OCI-LY1 (cell line): ENCODE measurements at regions not wholly inside any gene's neighbourhood (a gene's known extent, or its start where the extent isn't known, plus 50 kb on each side); places are given as distances from the start of the nearest gene placed in this dataset.

Experiments
- H2AFZ ChIP-seq: fragments of 200-600 bp; sonication (generic), shearing (Covaris generic); 2 replicates; pipeline ENCODE4 v1.6.0; 2014; ENCODE audit warnings: antibody characterized with exemption, mild to moderate bottlenecking, low read length
- H3F3A ChIP-seq: fragments of 200-600 bp; sonication (generic), shearing (Covaris generic); 2 replicates; pipeline ENCODE4 v1.6.0; 2014; ENCODE audit warnings: mild to moderate bottlenecking, antibody characterized with exemption, low read length, moderate library complexity; ENCODE audit not compliant: insufficient read depth
- H3K27ac ChIP-seq: fragments of 200-600 bp; sonication (generic); 2 replicates; pipeline ENCODE4 v1.5.1; 2014; ENCODE audit warnings: low read length, mixed run types, mild to moderate bottlenecking, low read depth; ENCODE audit not compliant: poor library complexity, severe bottlenecking
- H3K27me3 ChIP-seq: fragments of 200-600 bp; sonication (generic); 2 replicates; pipeline ENCODE4 v1.6.0; 2014; ENCODE audit warnings: antibody characterized with exemption, mild to moderate bottlenecking, low read length, moderate library complexity; ENCODE audit not compliant: insufficient read depth
- H3K36me3 ChIP-seq: fragments of 200-600 bp; sonication (generic); 2 replicates; pipeline ENCODE4 v1.6.1; 2014; ENCODE audit warnings: mild to moderate bottlenecking, antibody characterized with exemption, low read length, moderate library complexity, mixed read lengths; ENCODE audit not compliant: insufficient read depth
- H3K4me1 ChIP-seq: fragments of 200-600 bp; sonication (generic); 2 replicates; pipeline ENCODE4 v1.5.1; 2014; ENCODE audit warnings: mild to moderate bottlenecking, low read length, moderate library complexity; ENCODE audit not compliant: insufficient read depth, severe bottlenecking
- H3K4me2 ChIP-seq: fragments of 200-600 bp; sonication (generic), shearing (Covaris generic); 2 replicates; pipeline ENCODE4 v1.6.1; 2014; ENCODE audit warnings: low read length
- H3K4me3 ChIP-seq: fragments of 200-600 bp; sonication (generic); 2 replicates; pipeline ENCODE4 v1.5.1; 2014; ENCODE audit warnings: low read length, low read depth, mild to moderate bottlenecking, mixed read lengths; ENCODE audit not compliant: poor library complexity, severe bottlenecking
- H3K79me2 ChIP-seq: fragments of 200-600 bp; shearing (Covaris generic); 2 replicates; pipeline ENCODE4 v1.6.1; 2016; ENCODE audit warnings: mixed run types, low read length, mixed read lengths; ENCODE audit not compliant: insufficient read depth
- H3K9ac ChIP-seq: fragments of 200-600 bp; sonication (generic), shearing (Covaris generic); 2 replicates; pipeline ENCODE4 v1.6.1; 2014; ENCODE audit warnings: mild to moderate bottlenecking, low read length, mixed read lengths
- H3K9me2 ChIP-seq: fragments of 200-600 bp; sonication (generic), shearing (Covaris generic); 2 replicates; pipeline ENCODE4 v1.6.1; 2014; ENCODE audit warnings: low read depth, mild to moderate bottlenecking, low read length, mixed read lengths
- H3K9me3 ChIP-seq: fragments of 200-600 bp; shearing (Covaris generic); 2 replicates; pipeline ENCODE4 v1.6.1; 2014; ENCODE audit warnings: low read length, mixed read lengths
- H4K20me1 ChIP-seq: fragments of 200-600 bp; sonication (generic), shearing (Covaris generic); 2 replicates; pipeline ENCODE4 v1.6.0; 2016; ENCODE audit warnings: mild to moderate bottlenecking, low read length; ENCODE audit not compliant: insufficient read depth
- CTCF ChIP-seq: fragments of 200-600 bp; sonication (generic), shearing (Covaris generic); IDR thresholded peaks from 2 replicates; pipeline ENCODE4 v1.5.1; 2017; ENCODE audit warnings: mild to moderate bottlenecking, antibody characterized with exemption, low read length, moderate library complexity, mixed read lengths
- EZH2 ChIP-seq: fragments of 200-600 bp; sonication (generic), shearing (Covaris generic); IDR thresholded peaks from 2 replicates; pipeline ENCODE4 v1.8.0; 2017; ENCODE audit warnings: borderline replicate concordance, mixed run types, mild to moderate bottlenecking, antibody characterized with exemption, low read length, moderate library complexity, mixed read lengths

DNA sequence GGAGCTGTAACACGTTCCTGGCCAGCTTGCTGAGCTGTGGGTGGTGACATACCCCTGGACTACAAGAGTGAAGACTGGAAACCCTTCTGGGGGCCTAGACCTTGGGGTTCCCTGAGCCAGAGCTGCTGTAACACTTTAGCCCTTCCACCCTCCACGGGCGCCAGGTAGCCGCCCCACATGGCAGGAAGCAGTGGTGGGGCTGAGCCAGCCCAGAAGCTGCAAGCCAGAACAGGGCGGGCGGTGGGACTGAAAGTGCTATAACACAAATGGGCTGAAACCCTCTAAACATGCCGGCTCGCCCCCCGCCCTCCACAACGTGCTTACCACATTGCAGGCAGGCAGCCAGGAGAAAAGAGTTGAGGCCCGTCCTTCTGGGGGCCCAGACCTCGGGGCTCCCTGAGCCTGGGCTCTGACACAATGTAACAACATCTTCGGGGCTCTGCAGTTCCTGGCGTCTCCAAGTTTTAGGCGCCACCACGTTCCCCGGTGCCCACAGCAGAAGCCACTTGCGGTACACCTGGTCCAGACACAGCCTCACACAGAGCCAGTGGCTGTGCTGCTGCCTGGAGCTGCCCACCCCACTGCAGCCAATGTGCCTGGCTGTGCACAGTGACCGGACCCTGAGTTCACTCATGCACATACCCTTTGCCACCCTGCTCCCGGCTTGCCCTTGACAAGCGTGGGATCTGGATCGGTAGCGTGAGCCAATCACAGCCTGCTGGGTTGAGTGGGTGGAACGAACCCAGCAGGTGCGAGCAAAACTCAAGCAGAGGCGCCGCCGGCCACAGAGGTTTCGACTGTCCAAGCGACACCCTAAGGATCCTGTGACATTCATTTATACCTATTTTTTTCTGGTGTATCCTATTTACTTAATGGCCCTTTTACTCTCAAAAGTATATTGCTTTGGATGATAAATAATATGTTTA, 127.4 kb upstream of the FHL2 start:
- no peaks in the 10 kb centered on the region for H3K4me1 ChIP-seq
- H3F3A ChIP-seq: no peaks in the 10 kb centered on the region
- no peak overlapping the region for H3K9ac ChIP-seq
- no peak overlapping the region for H2AFZ ChIP-seq
- H3K27ac ChIP-seq: no peak overlapping the region
- no peaks in the 10 kb centered on the region for H3K27me3 ChIP-seq
- H3K36me3 ChIP-seq: no peaks in the 10 kb centered on the region; the same call in 1 of the 2 replicates
- H3K9me3 ChIP-seq: no peaks in the 10 kb centered on the region
- H3K79me2 ChIP-seq: no peaks in the 10 kb centered on the region
- H3K4me3 ChIP-seq: no peak overlapping the region
- no peak for TF ChIP-seq CTCF
- no peak for TF ChIP-seq EZH2
- H4K20me1 ChIP-seq: no peaks in the 10 kb centered on the region
- no peak overlapping the region for H3K4me2 ChIP-seq
- H3K9me2 ChIP-seq: no peaks in the 10 kb centered on the region

DNA sequence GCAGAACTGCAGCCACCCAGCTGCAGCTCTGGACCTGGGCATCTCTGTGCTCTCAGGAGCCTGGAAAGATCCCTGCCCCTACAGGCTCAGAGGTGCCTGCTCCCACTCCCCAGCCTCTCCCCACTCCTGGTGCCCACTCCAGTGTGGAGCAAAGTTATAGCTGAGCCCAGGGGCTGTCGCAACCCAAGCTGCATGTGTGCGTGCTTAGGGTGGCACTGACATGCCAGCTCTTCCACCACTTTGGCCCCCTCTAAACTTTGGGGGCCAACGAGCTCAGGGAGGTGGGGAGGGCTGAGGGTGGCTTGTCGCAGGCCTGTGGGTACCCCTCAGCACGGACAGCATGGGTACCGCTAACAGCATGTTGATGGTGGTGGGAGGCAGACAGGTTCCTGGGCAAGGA, 126.3 kb upstream of the FHL2 start:
- Histone ChIP-seq H3K9me2 (no peaks in the 10 kb centered on the region), H3F3A (no peaks in the 10 kb centered on the region), H3K27me3 (no peaks in the 10 kb centered on the region), H3K4me2 (no peak overlapping the region), H3K4me1 (no peaks in the 10 kb centered on the region), H2AFZ (no peak overlapping the region), H3K4me3 (no peak overlapping the region), H3K9me3 (no peaks in the 10 kb centered on the region), H3K79me2 (no peaks in the 10 kb centered on the region), H3K9ac (no peak overlapping the region), H3K36me3 (no peaks in the 10 kb centered on the region; the same call in 1 of the 2 replicates), H4K20me1 (no peaks in the 10 kb centered on the region), H3K27ac (no peak overlapping the region)
- no peak for TF ChIP-seq EZH2
- TF ChIP-seq CTCF: no peak

DNA sequence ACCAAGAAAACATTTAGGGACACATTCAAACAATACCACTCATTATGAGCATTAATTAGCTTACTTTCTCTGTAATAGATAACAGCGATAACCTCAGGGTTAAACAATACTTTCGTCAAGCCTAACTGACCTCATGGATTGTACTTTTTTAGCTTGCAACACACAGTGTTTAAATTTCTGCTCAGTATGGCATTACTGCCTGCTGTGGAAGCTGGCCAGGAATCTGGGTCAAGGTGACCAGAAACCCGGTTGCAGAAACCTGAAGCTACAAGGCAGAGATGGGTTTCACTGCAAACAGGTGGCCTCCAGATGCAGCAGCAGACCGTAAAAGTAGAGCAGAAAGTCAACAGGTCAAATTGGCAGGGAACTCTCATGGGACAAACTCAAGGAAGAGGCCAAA, 123.8 kb upstream of the FHL2 start:
- TF ChIP-seq CTCF (no peak), EZH2 (no peak)
- Histone ChIP-seq H2AFZ (no peak overlapping the region), H3F3A (no peaks in the 10 kb centered on the region), H3K4me3 (no peak overlapping the region), H3K36me3 (no peaks in the 10 kb centered on the region; the same call in 1 of the 2 replicates), H3K9ac (no peak overlapping the region), H3K9me2 (no peaks in the 10 kb centered on the region), H3K4me1 (no peaks in the 10 kb centered on the region), H3K79me2 (no peaks in the 10 kb centered on the region), H4K20me1 (no peaks in the 10 kb centered on the region), H3K27me3 (no peaks in the 10 kb centered on the region), H3K4me2 (no peak overlapping the region), H3K9me3 (no peaks in the 10 kb centered on the region), H3K27ac (no peak overlapping the region)
